ENCODE measurements at regions not wholly inside any gene's neighbourhood (a gene's known extent, or its start where the extent isn't known, plus 50 kb on each side); places are given as distances from the start of the nearest gene placed in this dataset.

DNA sequence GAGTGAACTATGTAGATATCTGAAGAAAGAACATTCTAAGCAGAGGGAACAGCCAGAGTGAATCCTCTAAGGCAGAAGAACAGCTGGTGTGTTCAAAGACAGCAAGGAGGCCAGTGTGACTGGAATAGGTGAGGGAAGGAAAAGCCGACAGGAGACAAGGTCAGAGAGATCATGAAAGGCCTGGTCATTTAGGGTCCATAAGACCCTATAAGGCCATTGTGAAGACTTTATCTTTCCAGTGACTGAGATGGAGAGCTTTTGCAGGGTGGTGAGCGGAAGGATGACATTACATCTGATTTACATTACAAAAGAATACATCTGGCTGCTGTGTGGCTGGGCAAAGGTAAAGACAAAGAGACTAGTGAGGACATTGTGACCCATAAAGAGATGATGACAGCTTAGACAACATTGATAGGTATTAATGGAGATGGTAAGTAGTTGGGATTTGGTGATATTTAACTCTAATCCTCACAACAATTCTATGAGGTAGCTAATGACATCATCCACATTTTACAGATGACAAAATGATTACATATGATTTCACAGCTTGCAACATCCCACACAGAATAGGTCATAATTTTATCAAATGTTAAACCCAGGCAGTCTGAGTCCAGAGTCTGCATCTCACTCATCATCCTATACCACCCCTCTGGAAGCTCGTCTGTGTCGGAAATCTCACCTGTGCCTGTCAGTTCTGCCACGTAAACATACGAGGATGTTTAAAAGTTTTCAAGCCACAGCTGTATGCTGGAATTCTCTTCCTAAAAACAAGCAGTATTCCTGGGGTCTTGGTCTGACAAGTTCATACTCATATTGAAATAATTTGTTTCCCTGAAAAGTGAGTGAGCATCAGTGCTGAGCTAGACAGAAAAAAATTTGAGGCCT is 70.2 kb upstream of the PIK3R4 start:
- no peak for TF ChIP-seq POLR2A (IDR thresholded peaks at IDR 0.05)
- no peak for TF ChIP-seq POLR2AphosphoS5 (IDR thresholded peaks at IDR 0.05)
- TF ChIP-seq, protein P1, sequence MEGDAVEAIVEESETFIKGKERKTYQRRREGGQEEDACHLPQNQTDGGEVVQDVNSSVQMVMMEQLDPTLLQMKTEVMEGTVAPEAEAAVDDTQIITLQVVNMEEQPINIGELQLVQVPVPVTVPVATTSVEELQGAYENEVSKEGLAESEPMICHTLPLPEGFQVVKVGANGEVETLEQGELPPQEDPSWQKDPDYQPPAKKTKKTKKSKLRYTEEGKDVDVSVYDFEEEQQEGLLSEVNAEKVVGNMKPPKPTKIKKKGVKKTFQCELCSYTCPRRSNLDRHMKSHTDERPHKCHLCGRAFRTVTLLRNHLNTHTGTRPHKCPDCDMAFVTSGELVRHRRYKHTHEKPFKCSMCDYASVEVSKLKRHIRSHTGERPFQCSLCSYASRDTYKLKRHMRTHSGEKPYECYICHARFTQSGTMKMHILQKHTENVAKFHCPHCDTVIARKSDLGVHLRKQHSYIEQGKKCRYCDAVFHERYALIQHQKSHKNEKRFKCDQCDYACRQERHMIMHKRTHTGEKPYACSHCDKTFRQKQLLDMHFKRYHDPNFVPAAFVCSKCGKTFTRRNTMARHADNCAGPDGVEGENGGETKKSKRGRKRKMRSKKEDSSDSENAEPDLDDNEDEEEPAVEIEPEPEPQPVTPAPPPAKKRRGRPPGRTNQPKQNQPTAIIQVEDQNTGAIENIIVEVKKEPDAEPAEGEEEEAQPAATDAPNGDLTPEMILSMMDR (IDR thresholded peaks at IDR 0.05) = no peak
